Upper lobe of left lung (tissue), 6 donors: ENCODE measurements at regions not wholly inside any gene's neighbourhood (a gene's known extent, or its start where the extent isn't known, plus 50 kb on each side); places are given as distances from the start of the nearest gene placed in this dataset.
A peak's percentile ranks its signal among the peaks of the same experiment; 100 is the strongest.

Experiments
- ATAC-seq, 2 donors: fragments of 200-7000 bp; cut with Tn5 transposase; one replicate each; pipeline ENCODE4 v1.9.1; 2022; ENCODE audit warnings: mild to moderate bottlenecking in 2 of 2, moderate library complexity in 2 of 2; ENCODE audit not compliant: low FRiP score in 2 of 2
- DNase-seq, 2 donors: peaks; one replicate each; pipeline ENCODE4 v3.0.0-alpha.2; 2019 to 2020
- H3K27ac ChIP-seq, 4 donors: fragments of 200-600 bp; sonication (generic); one replicate each; pipeline ENCODE4 v1.5.1; 2016 to 2019
- H3K27me3 ChIP-seq, 4 donors: fragments of 200-600 bp; sonication (generic); one replicate each; pipeline ENCODE4 v1.5.1; 2017 to 2019
- H3K36me3 ChIP-seq, 4 donors: fragments of 200-600 bp; sonication (generic); one replicate each; pipeline ENCODE4 v1.5.1; 2016 to 2019
- H3K4me1 ChIP-seq, 4 donors: fragments of 200-600 bp; sonication (generic); one replicate each; pipeline ENCODE4 v1.5.1; 2018 to 2019
- H3K4me3 ChIP-seq, 4 donors: fragments of 200-600 bp; sonication (generic); one replicate each; pipeline ENCODE4 v1.5.1; 2017 to 2019; ENCODE audit warnings: mild to moderate bottlenecking in 2 of 4, moderate library complexity in 1 of 4
- H3K9me3 ChIP-seq, 4 donors: fragments of 200-600 bp; sonication (generic); one replicate each; pipeline ENCODE4 v1.5.1; 2018 to 2019
- EP300 ChIP-seq, 4 donors: sonication (generic); formaldehyde crosslinking; IDR thresholded peaks; one replicate each; pipeline ENCODE4 v1.5.1; 2017; ENCODE audit warnings: antibody characterized with exemption in 4 of 4, control low read depth in 2 of 4
- POLR2A ChIP-seq, 4 donors: fragments of 450-650 bp; IDR thresholded peaks; one replicate each; pipeline ENCODE4 v1.5.1; 2016 to 2017; ENCODE audit warnings: antibody characterized with exemption in 4 of 4, mild to moderate bottlenecking in 2 of 4
- POLR2AphosphoS5 ChIP-seq, 2 donors: sonication (generic); formaldehyde crosslinking; IDR thresholded peaks; one replicate each; pipeline ENCODE4 v1.5.1; 2017; ENCODE audit warnings: antibody characterized with exemption in 2 of 2
- WGBS, 2 donors: methylation state at CpG; one replicate each; pipeline ENCODE4 v1.1.5; 2017 to 2018; 5-methylcytosine and 5-hydroxymethylcytosine counted together
- TF ChIP-seq, protein P1 (sequence below), 6 experiments: fragments of 450-650 bp in 4 of 6; fragments of 200-600 bp in 2 of 6; sonication (generic) in 2 of 6; IDR thresholded peaks; one replicate each; pipeline ENCODE4 v1.5.1; 2016 to 2019; ENCODE audit warnings: antibody characterized with exemption in 6 of 6
- donor health status: DM: no; HTN: no; CAD: no; lungs with moderate emphysema.
- donor health status: DM: no; HTN: yes; CAD: no; lungs with severe emphysema.

DNA sequence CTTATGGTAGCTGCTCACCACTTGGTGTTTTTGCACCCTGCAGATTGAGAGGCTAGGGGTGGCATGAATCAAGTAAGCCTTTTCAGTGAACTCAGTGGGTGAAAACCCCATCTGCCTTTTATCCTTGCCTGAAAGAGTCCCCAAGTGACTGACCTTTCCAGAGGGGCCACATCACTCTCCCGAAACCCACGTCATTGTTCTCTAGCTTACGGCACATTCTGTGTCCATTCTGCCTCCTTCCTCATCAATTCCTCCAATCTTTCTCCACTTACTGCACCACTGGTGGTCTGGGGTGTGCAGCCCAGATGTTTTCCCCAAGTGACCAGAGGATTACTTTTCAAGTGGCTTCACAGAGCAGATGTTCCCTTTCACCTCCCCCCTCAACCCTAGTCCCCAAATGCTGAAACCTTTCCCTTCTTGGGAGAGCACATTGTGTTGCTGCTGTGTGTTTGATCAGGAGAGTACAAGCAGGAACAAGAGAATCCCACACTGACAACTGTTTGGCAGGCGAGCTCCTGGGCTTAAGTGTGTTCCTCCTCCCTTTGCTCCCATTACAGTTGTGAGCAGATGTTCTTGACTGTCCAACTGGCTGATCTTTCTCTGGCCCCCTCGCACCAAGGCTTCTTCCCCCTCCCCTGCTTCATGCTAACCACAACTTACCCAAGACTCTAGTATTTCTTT lies 138.0 kb upstream of the IGF1 start:
- TF ChIP-seq EP300 (IDR thresholded peaks at IDR 0.05) (no peak), POLR2AphosphoS5 (IDR thresholded peaks at IDR 0.05) (no peak), POLR2A (IDR thresholded peaks at IDR 0.05) (no peak)
- TF ChIP-seq, protein P1, sequence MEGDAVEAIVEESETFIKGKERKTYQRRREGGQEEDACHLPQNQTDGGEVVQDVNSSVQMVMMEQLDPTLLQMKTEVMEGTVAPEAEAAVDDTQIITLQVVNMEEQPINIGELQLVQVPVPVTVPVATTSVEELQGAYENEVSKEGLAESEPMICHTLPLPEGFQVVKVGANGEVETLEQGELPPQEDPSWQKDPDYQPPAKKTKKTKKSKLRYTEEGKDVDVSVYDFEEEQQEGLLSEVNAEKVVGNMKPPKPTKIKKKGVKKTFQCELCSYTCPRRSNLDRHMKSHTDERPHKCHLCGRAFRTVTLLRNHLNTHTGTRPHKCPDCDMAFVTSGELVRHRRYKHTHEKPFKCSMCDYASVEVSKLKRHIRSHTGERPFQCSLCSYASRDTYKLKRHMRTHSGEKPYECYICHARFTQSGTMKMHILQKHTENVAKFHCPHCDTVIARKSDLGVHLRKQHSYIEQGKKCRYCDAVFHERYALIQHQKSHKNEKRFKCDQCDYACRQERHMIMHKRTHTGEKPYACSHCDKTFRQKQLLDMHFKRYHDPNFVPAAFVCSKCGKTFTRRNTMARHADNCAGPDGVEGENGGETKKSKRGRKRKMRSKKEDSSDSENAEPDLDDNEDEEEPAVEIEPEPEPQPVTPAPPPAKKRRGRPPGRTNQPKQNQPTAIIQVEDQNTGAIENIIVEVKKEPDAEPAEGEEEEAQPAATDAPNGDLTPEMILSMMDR (IDR thresholded peaks at IDR 0.05) = no peak
- 70 to 73% methylated on average over 5 of the region's 5 CpGs for whole genome bisulfite sequencing, 2 donors
- Histone ChIP-seq H3K36me3 (no peaks in the 10 kb centered on the region), H3K27ac (no peak overlapping the region), H3K4me3 (no peak overlapping the region), H3K27me3 (no peaks in the 10 kb centered on the region), H3K4me1 (no peaks in the 10 kb centered on the region), H3K9me3 (no peaks in the 10 kb centered on the region)
- no peak for DNase-seq
- peak in 1 of 2 donors; percentile 10 for ATAC-seq

DNA sequence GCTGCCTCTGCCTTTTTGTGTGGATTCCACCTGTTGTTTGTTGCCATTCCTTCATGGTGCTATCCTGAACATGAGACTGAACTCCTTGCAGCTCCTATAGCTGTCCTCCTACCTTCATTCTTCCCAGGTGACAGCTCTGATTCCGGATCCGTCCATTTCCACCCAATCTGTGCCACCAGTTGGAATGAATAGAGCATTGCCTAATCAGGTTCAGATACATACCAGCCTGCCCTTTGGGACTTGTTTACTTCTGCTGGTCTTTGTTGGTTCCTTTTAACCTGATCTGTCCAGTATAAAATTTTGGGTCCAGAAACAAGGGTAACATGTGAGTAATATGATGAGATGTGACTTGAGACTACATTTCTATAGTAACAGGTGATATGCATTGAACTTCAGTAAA lies 136.3 kb upstream of the IGF1 start:
- H3K9me3 ChIP-seq = no peaks in the 10 kb centered on the region
- no peak for DNase-seq
- TF ChIP-seq POLR2A (IDR thresholded peaks at IDR 0.05) (no peak), EP300 (IDR thresholded peaks at IDR 0.05) (no peak), POLR2AphosphoS5 (IDR thresholded peaks at IDR 0.05) (no peak)
- TF ChIP-seq, protein P1 (IDR thresholded peaks at IDR 0.05) = no peak
- H3K4me3 ChIP-seq = no peak overlapping the region
- no peak overlapping the region for H3K27ac ChIP-seq
- H3K4me1 ChIP-seq = no peaks in the 10 kb centered on the region
- no peaks in the 10 kb centered on the region for H3K36me3 ChIP-seq
- ATAC-seq = no peak
- 73 to 76% methylated on average over 2 of the region's 2 CpGs for WGBS, 2 donors
- no peaks in the 10 kb centered on the region for H3K27me3 ChIP-seq

DNA sequence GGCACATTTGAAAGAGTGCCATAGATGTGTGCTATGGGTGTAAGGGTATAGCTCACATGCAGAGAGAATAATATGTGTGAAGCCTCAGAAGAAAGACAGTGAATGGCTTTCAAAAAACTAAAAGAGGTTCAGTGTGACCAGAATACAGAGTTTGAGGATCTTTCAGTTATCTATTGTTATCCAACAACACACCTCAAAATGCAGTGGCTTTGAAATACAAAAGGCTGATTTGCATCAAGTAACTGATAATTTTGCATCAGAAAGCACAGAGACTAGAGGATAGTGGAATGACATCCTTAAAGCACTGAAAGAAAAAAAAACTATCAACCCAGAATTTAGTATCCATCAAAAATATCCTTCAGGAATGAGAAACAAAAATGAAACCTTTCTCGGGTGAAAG lies 131.6 kb upstream of the IGF1 start:
- Histone ChIP-seq H3K27ac (no peak overlapping the region), H3K9me3 (no peaks in the 10 kb centered on the region), H3K4me3 (no peak overlapping the region), H3K36me3 (no peaks in the 10 kb centered on the region), H3K4me1 (no peaks in the 10 kb centered on the region), H3K27me3 (no peaks in the 10 kb centered on the region)
- DNase-seq (no peak), ATAC-seq (no peak)
- 73 to 77% methylated on average over 1 of the region's 1 CpG for WGBS, 2 donors
- TF ChIP-seq EP300 (IDR thresholded peaks at IDR 0.05) (no peak), POLR2A (IDR thresholded peaks at IDR 0.05) (no peak), POLR2AphosphoS5 (IDR thresholded peaks at IDR 0.05) (no peak)
- TF ChIP-seq, protein P1 (IDR thresholded peaks at IDR 0.05) = no peak

DNA sequence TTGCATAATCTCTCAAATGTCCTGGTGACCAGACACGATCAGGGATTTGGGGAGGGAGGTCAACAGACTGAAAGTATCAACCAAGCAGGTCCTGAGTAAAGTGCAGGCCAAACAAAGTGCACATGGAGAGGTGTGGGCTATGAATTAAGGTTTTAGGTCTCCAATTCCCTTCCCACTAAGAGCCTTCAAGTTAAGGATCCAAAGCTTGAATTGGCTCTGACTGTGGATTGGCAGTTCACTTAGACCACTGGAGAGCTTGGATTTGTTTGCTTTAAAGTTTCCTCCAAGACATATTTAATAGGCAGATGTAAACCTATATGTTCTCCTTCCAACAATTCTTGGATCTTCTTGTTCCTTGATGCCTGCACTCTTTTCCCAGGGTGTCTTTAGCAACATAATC lies 129.6 kb upstream of the IGF1 start:
- Histone ChIP-seq H3K27ac (no peak overlapping the region), H3K4me3 (no peak overlapping the region), H3K4me1 (no peaks in the 10 kb centered on the region), H3K36me3 (no peaks in the 10 kb centered on the region), H3K9me3 (no peaks in the 10 kb centered on the region), H3K27me3 (no peaks in the 10 kb centered on the region)
- ATAC-seq (no peak), DNase-seq (no peak)
- 79 to 81% methylated on average over 1 of the region's 1 CpG for WGBS, 2 donors
- TF ChIP-seq, protein P1 (IDR thresholded peaks at IDR 0.05) = no peak
- TF ChIP-seq EP300 (IDR thresholded peaks at IDR 0.05) (no peak), POLR2AphosphoS5 (IDR thresholded peaks at IDR 0.05) (no peak), POLR2A (IDR thresholded peaks at IDR 0.05) (no peak)

DNA sequence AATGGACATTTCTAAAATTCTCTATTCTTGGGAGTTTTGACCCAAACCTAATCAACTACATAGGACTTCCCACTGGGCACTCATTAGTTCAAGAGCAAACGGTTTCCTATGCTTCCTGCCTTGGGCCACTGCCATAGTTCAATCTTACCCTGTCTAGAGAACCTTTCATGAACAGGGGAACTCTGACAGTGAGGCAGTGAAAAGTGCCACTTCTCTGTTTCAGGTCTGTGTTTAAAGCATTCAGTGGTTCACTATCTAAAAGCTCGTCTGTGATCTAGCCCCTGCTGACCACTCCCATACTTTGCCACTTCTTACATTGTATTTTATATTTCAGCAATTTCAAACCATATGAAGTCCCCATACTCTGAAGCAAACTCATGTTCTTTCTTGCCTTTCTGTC lies 122.7 kb upstream of the IGF1 start:
- H3K9me3 ChIP-seq = no peaks in the 10 kb centered on the region
- H3K27ac ChIP-seq = no peak overlapping the region
- ATAC-seq (no peak), DNase-seq (no peak)
- H3K4me1 ChIP-seq = no peaks in the 10 kb centered on the region
- H3K4me3 ChIP-seq = no peak overlapping the region
- H3K36me3 ChIP-seq = no peaks in the 10 kb centered on the region
- no peaks in the 10 kb centered on the region for H3K27me3 ChIP-seq
- TF ChIP-seq POLR2A (IDR thresholded peaks at IDR 0.05) (no peak), EP300 (IDR thresholded peaks at IDR 0.05) (no peak), POLR2AphosphoS5 (IDR thresholded peaks at IDR 0.05) (no peak)
- 18 to 28% methylated on average over 2 of the region's 2 CpGs for WGBS, 2 donors
